ENCODE measurements at regions not wholly inside any gene's neighbourhood (a gene's known extent, or its start where the extent isn't known, plus 50 kb on each side); places are given as distances from the start of the nearest gene placed in this dataset.

GRCh38 chr2:235161565-235161964 is 209.7 kb downstream of the SH3BP4 start:
- Histone ChIP-seq H3K4me3 (no peak overlapping the region), H3K27ac (no peak overlapping the region), H3K4me1 (no peaks in the 10 kb centered on the region), H3K36me3 (no peaks in the 10 kb centered on the region), H3K27me3 (peaks cover 0 to 7% (median 0%) of the 10 kb centered on the region in 3 donors), H3K9me3 (no peaks in the 10 kb centered on the region)
- WGBS, 2 donors = 90 to 92% methylated on average over 8 of the region's 8 CpGs
- TF ChIP-seq, protein P1, sequence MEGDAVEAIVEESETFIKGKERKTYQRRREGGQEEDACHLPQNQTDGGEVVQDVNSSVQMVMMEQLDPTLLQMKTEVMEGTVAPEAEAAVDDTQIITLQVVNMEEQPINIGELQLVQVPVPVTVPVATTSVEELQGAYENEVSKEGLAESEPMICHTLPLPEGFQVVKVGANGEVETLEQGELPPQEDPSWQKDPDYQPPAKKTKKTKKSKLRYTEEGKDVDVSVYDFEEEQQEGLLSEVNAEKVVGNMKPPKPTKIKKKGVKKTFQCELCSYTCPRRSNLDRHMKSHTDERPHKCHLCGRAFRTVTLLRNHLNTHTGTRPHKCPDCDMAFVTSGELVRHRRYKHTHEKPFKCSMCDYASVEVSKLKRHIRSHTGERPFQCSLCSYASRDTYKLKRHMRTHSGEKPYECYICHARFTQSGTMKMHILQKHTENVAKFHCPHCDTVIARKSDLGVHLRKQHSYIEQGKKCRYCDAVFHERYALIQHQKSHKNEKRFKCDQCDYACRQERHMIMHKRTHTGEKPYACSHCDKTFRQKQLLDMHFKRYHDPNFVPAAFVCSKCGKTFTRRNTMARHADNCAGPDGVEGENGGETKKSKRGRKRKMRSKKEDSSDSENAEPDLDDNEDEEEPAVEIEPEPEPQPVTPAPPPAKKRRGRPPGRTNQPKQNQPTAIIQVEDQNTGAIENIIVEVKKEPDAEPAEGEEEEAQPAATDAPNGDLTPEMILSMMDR (IDR thresholded peaks at IDR 0.05) = no peak
- no peak for DNase-seq
- intact Hi-C loops (cut with DNase I) = no loop called here

DNA sequence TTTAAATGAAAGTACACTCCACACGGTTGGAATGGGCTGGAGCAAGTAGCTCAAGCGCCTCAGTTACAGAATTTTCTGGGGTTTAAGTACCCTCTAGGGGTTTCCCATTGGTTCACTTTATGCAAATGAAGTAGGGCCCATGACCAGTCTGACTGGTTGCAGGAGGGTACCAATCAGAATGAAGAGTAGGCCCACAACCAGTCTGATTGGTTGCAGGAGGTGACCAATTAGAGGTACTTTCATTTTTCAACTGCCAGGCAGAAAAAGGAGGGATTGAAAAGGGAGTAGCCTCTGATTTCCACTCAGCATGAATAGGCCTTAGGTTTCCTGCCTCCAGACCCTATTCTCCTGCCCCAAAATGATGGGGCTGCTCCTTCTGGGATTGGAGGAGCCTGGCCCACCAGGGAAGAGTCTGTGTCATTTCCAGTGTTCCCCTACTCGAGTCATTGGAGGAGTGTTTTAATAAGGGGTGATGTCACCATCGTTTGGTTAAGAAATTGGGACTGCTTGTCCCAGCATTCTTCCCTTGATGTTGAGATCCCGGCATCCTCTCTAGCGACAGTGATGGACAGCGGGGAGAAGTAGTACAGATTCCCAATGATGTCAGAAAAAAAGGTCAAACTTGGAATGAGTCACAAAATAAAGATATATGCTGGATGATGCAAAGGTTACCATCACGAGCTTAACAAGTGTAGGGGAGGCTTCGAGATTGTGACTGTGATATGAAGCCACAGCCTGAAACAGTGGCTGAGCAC is 210.4 kb downstream of the SH3BP4 start:
- H3K4me3 ChIP-seq = no peak overlapping the region
- no peaks in the 10 kb centered on the region for H3K9me3 ChIP-seq
- DNase-seq = no peak
- H3K4me1 ChIP-seq = no peaks in the 10 kb centered on the region
- H3K27ac ChIP-seq = no peak overlapping the region
- H3K36me3 ChIP-seq = no peaks in the 10 kb centered on the region
- intact Hi-C loops (cut with DNase I) = no loop called here
- H3K27me3 ChIP-seq = peaks cover 0 to 7% (median 0%) of the 10 kb centered on the region in 3 donors
- WGBS, 2 donors = 79 to 81% methylated on average over 9 of the region's 9 CpGs
- TF ChIP-seq, protein P1 (IDR thresholded peaks at IDR 0.05) = no peak
- TF ChIP-seq POLR2A (IDR thresholded peaks at IDR 0.05) (no peak), POLR2AphosphoS5 (IDR thresholded peaks at IDR 0.05) (no peak), EP300 (IDR thresholded peaks at IDR 0.05) (no peak)

- WGBS, 2 donors = 60 to 81% methylated on average over 5 of the region's 5 CpGs
- peaks cover 0 to 7% (median 0%) of the 10 kb centered on the region in 3 donors for H3K27me3 ChIP-seq
- intact Hi-C loops (cut with DNase I) = no loop called here
- TF ChIP-seq EP300 (IDR thresholded peaks at IDR 0.05) (no peak), POLR2AphosphoS5 (IDR thresholded peaks at IDR 0.05) (no peak), POLR2A (IDR thresholded peaks at IDR 0.05) (no peak)
- TF ChIP-seq, protein P1 (IDR thresholded peaks at IDR 0.05) = no peak
- H3K36me3 ChIP-seq = no peaks in the 10 kb centered on the region
- DNase-seq = no peak
- H3K9me3 ChIP-seq = no peaks in the 10 kb centered on the region
- H3K4me3 ChIP-seq = no peak overlapping the region
- no peak overlapping the region for H3K27ac ChIP-seq
- no peaks in the 10 kb centered on the region for H3K4me1 ChIP-seq
These were observed 211.0 kb downstream of the SH3BP4 start for GRCh38 chr2:235162837-235163197.

DNA sequence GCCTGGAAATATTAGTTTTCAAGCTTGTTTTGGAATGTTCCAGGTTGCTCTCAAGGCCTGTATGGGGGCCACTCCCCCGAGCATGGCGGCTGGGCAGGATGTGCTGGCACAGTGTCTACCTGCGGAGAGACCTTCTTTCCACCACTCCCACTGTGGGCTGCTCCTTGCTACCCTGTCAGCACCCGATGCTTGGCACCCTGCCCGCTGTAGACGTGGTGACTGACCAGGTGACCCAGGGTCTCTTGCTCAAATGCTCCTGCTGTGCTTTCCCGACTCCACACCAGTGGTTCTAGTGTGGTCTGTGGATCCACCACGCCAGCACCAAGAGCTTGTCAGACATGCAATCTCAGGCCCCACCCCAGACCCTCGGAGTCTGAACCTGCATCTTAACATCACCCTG is 213.3 kb downstream of the SH3BP4 start:
- no peaks in the 10 kb centered on the region for H3K27me3 ChIP-seq
- H3K4me3 ChIP-seq = no peak overlapping the region
- no peaks in the 10 kb centered on the region for H3K36me3 ChIP-seq
- no peak for DNase-seq
- H3K4me1 ChIP-seq = no peaks in the 10 kb centered on the region
- no peak overlapping the region for H3K27ac ChIP-seq
- intact Hi-C loops (cut with DNase I) = no loop called here
- 84 to 94% methylated on average over 9 of the region's 9 CpGs for WGBS, 2 donors
- TF ChIP-seq POLR2A (IDR thresholded peaks at IDR 0.05) (no peak), EP300 (IDR thresholded peaks at IDR 0.05) (no peak), POLR2AphosphoS5 (IDR thresholded peaks at IDR 0.05) (no peak)
- TF ChIP-seq, protein P1 (IDR thresholded peaks at IDR 0.05) = no peak
- no peaks in the 10 kb centered on the region for H3K9me3 ChIP-seq

DNA sequence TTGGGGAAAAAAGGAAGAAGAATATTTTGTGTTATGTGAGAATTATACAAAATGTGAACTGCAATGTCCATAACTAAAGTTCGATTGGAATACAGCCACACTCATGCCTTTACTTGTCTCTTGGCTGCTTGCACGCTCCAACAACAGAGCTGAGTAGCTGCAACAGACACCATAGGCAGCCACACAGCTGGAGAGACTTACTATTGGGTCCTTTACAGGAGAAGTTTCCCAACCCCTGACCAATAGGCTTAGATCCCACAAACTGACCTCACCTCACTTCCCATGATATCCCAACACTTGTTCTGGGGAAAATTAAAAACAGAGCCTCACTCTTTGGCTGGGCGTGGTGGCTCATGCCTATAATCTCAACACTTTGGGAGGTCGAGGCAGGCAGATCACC is 213.8 kb downstream of the SH3BP4 start:
- DNase-seq = no peak
- 80 to 86% methylated on average over 4 of the region's 4 CpGs for WGBS, 2 donors
- Histone ChIP-seq H3K27me3 (no peaks in the 10 kb centered on the region), H3K36me3 (no peaks in the 10 kb centered on the region), H3K27ac (no peak overlapping the region), H3K4me3 (no peak overlapping the region), H3K9me3 (no peaks in the 10 kb centered on the region), H3K4me1 (peaks cover 0 to 4% (median 1%) of the 10 kb centered on the region in 4 donors)
- intact Hi-C loops (cut with DNase I) = no loop called here
- TF ChIP-seq, protein P1 (IDR thresholded peaks at IDR 0.05) = no peak

All from sigmoid colon (tissue), 6 donors.